ENCODE measurements at regions not wholly inside any gene's neighbourhood (a gene's known extent, or its start where the extent isn't known, plus 50 kb on each side); places are given as distances from the start of the nearest gene placed in this dataset.

- Histone ChIP-seq H3K27ac (ENCODE audit: extremely low read depth, low read depth, low read length) (no peak overlapping the region), H3K4me1 (ENCODE audit: control insufficient read depth, insufficient read depth, low read length) (no peaks in the 10 kb centered on the region), H3K9me3 (ENCODE audit: control insufficient read depth, insufficient read depth, low read depth, low read length) (no peaks in the 10 kb centered on the region), H3K36me3 (ENCODE audit: control insufficient read depth in 2 of 2, insufficient read depth in 1 of 2, low read length in 2 of 2) (no peaks in the 10 kb centered on the region), H3K4me3 (ENCODE audit: low read depth, low read length) (no peak overlapping the region)
- TF ChIP-seq ZNF174 (tag by site-specific recombination; IDR thresholded peaks at IDR 0.05), result no peak
- no peak for TF ChIP-seq ZSCAN30 (tag by site-specific recombination; IDR thresholded peaks at IDR 0.05)
- no peak for TF ChIP-seq ZBTB11 (tag by site-specific recombination; conservative IDR thresholded peaks at IDR 0.05; ENCODE audit: low read depth)
- no peak for TF ChIP-seq ZNF701 (tag by site-specific recombination; IDR thresholded peaks at IDR 0.05)
- no peak for TF ChIP-seq ZBTB1 (tag by site-specific recombination; IDR thresholded peaks at IDR 0.05)
- no peak for TF ChIP-seq KLF7 (tag by site-specific recombination; IDR thresholded peaks at IDR 0.05; ENCODE audit: borderline replicate concordance)
- TF ChIP-seq ZEB2 (tag by site-specific recombination; IDR thresholded peaks at IDR 0.05), result no peak
- no peak for TF ChIP-seq ZNF214 (tag by site-specific recombination; IDR thresholded peaks at IDR 0.05; ENCODE audit: borderline replicate concordance)
- no peak for TF ChIP-seq ZNF211 (tag by site-specific recombination; IDR thresholded peaks at IDR 0.05; ENCODE audit: low read depth)
- TF ChIP-seq ZNF221 (tag by site-specific recombination; IDR thresholded peaks at IDR 0.05; ENCODE audit: borderline replicate concordance), result no peak
- no peak for TF ChIP-seq TCF7L2 (IDR thresholded peaks at IDR 0.05; ENCODE audit: borderline replicate concordance, low read depth, low read length)
- TF ChIP-seq ZBTB48 (tag by site-specific recombination; IDR thresholded peaks at IDR 0.05), result no peak
- POLR2A ChIA-PET, result no interaction called here
- CTCF ChIA-PET, result interaction anchor here (1.1 kb wide), 1 partner anchor 14 kb away, joined by 5 read pairs; no protein-coding TSS in a partner anchor
Measured at GRCh38 chr7:134371971-134372370, 55.2 kb upstream of the SLC35B4 start.

- TF ChIP-seq ZBTB8A (tag by site-specific recombination; IDR thresholded peaks at IDR 0.05) (no peak), WT1 (tag by site-specific recombination; IDR thresholded peaks at IDR 0.05) (no peak), ZNF837 (tag by site-specific recombination; IDR thresholded peaks at IDR 0.05) (no peak)
- Histone ChIP-seq H3K4me3 (ENCODE audit: low read depth, low read length) (no peak overlapping the region), H3K27ac (ENCODE audit: extremely low read depth, low read depth, low read length) (no peak overlapping the region), H3K36me3 (ENCODE audit: control insufficient read depth in 2 of 2, insufficient read depth in 1 of 2, low read length in 2 of 2) (no peaks in the 10 kb centered on the region), H3K4me1 (ENCODE audit: control insufficient read depth, insufficient read depth, low read length) (no peaks in the 10 kb centered on the region), H3K9me3 (ENCODE audit: control insufficient read depth, insufficient read depth, low read depth, low read length) (no peaks in the 10 kb centered on the region)
- ChIA-PET POLR2A (no interaction called here), CTCF (interaction anchor here (0.7 to 1.1 kb wide), 3 partner anchors 14 to 937 kb away, joined by 3 to 5 read pairs (median 3); no protein-coding TSS in a partner anchor)
Measured at GRCh38 chr7:134371536-134371935, 54.8 kb upstream of the SLC35B4 start.

GRCh38 chr7:134370135-134370534 is 53.4 kb upstream of the SLC35B4 start:
- CTCF ChIA-PET, result no interaction called here
- no peaks in the 10 kb centered on the region for H3K4me1 ChIP-seq (ENCODE audit: control insufficient read depth, insufficient read depth, low read length)

More at GRCh38 chr7:134370135-134370534, 53.4 kb upstream of the SLC35B4 start:
- Histone ChIP-seq H3K36me3 (ENCODE audit: control insufficient read depth in 2 of 2, insufficient read depth in 1 of 2, low read length in 2 of 2) (no peaks in the 10 kb centered on the region), H3K9me3 (ENCODE audit: control insufficient read depth, insufficient read depth, low read depth, low read length) (no peaks in the 10 kb centered on the region), H3K4me3 (ENCODE audit: low read depth, low read length) (no peak overlapping the region), H3K27ac (ENCODE audit: extremely low read depth, low read depth, low read length) (no peak overlapping the region)
- POLR2A ChIA-PET, result no interaction called here
- TF ChIP-seq ZNF830 (tag by site-specific recombination; IDR thresholded peaks at IDR 0.05; ENCODE audit: low read depth), result no peak
- no peak for TF ChIP-seq MYNN (tag by site-specific recombination; IDR thresholded peaks at IDR 0.05; ENCODE audit: borderline replicate concordance)
- no peak for TF ChIP-seq ZNF626 (tag by site-specific recombination; IDR thresholded peaks at IDR 0.05)

Measured in HEK293 (cell line).